Adipocyte (in vitro differentiated cells): ENCODE measurements at regions not wholly inside any gene's neighbourhood (a gene's known extent, or its start where the extent isn't known, plus 50 kb on each side); places are given as distances from the start of the nearest gene placed in this dataset.

Experiments
- DNase-seq: peaks from one replicate; pipeline ENCODE4 v3.0.0-alpha.2; 2015; ENCODE audit warnings: low read depth
- H3K27me3 ChIP-seq: replicated peaks from 2 replicates; pipeline ENCODE4 v1.7.0; 2013; ENCODE audit warnings: mild to moderate bottlenecking, low read length, moderate library complexity; ENCODE audit not compliant: control insufficient read depth, insufficient read depth
- H3K36me3 ChIP-seq: 2 replicates; pipeline ENCODE4 v1.7.0; 2013; ENCODE audit warnings: low read length, mild to moderate bottlenecking, moderate library complexity; ENCODE audit not compliant: control insufficient read depth, insufficient read depth, severe bottlenecking
- H3K4me1 ChIP-seq: 2 replicates; pipeline ENCODE4 v1.7.0; 2013; ENCODE audit warnings: mild to moderate bottlenecking, low read length, moderate library complexity; ENCODE audit not compliant: control insufficient read depth, insufficient read depth
- H3K4me3 ChIP-seq: 2 replicates; pipeline ENCODE4 v1.7.0; 2013; ENCODE audit warnings: mild to moderate bottlenecking, low read length, moderate library complexity
- H3K9ac ChIP-seq: 2 replicates; pipeline ENCODE4 v1.7.0; 2013; ENCODE audit warnings: mild to moderate bottlenecking, low read length, moderate library complexity
- H3K9me3 ChIP-seq: 2 replicates; pipeline ENCODE4 v1.7.0; 2013; ENCODE audit warnings: mild to moderate bottlenecking, low read length, moderate library complexity; ENCODE audit not compliant: control insufficient read depth

DNA sequence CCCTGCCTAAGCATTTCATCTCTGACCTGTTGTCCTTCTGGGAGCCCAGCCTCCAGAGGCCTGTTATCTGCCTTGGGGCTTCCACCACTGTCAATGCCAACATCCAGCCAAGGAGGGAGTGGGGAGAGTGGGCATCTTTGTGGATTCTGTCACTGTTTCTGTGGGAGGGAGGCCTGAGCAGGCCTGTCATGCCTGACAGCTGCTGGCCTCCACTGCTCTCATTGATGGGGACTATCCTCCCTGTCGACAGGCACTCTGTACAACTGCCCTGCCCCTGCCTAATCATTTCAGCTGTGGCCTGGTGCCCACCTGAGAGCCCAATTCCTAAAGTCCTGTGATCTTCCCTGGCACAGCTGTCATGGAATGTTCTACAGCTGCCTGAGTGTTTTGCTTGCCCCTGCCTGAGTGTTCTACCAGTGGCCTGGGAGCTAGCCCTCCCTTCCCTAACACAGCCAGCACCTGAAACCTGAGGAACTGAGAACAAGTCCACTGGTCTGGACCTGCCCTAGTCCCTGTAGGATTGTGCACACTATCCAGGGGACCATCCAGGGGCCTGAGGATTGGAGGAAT lies 145.3 kb downstream of the FAM83B start:
- no peaks in the 10 kb centered on the region for H3K36me3 ChIP-seq
- no peaks in the 10 kb centered on the region for H3K4me1 ChIP-seq
- H3K9me3 ChIP-seq, result peaks cover 11% of the 10 kb centered on the region
- no peak for DNase-seq
- H3K4me3 ChIP-seq, result no peak overlapping the region
- no peak overlapping the region for H3K9ac ChIP-seq
- no peaks in the 10 kb centered on the region for H3K27me3 ChIP-seq

DNA sequence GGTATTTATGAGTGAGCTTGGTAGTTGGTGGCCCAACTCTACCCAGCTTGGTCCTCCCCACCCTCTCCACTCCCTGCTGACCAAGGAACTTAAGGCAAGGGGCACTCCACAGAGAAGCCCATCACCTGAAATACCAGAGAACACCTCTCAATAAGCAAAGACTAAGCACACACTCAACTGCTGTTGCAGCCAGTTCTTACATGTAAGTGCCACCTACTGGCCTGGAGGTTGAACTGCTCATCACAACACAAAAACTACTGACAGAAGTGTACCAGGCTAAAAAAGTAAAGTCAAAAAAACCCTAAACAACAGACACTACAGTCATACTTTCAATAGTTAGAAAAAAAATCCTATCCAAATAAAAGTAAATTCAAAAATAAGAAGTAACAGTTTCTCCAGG lies 146.2 kb downstream of the FAM83B start:
- no peaks in the 10 kb centered on the region for H3K36me3 ChIP-seq
- no peak for DNase-seq
- H3K4me1 ChIP-seq, result no peaks in the 10 kb centered on the region
- H3K9ac ChIP-seq, result no peak overlapping the region
- H3K4me3 ChIP-seq, result no peak overlapping the region
- H3K27me3 ChIP-seq, result no peaks in the 10 kb centered on the region
- peaks cover 11% of the 10 kb centered on the region for H3K9me3 ChIP-seq

DNA sequence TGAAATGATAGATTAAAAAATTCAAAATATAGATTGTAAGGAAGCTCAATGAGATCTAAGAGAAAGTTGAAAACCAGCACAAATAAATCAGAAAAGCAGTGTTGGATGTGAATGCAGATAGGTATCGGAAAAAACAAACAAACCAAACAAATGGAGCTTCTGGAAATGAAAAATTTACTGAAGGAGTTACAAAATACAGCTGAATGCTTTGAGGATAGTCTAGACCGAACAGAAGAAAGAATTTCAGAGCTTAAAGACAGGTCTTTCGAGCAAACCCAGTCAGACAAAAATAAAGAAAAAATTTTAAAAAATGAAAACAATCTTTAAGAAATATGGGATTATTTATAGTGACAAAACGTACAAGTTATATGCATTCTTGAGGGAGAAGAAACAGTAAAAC lies 146.7 kb downstream of the FAM83B start:
- H3K9me3 ChIP-seq, result peaks cover 11% of the 10 kb centered on the region
- H3K4me3 ChIP-seq, result no peak overlapping the region
- no peaks in the 10 kb centered on the region for H3K27me3 ChIP-seq
- no peak overlapping the region for H3K9ac ChIP-seq
- DNase-seq, result no peak
- no peaks in the 10 kb centered on the region for H3K36me3 ChIP-seq
- no peaks in the 10 kb centered on the region for H3K4me1 ChIP-seq

- Histone ChIP-seq H3K9ac (no peak overlapping the region), H3K27me3 (no peaks in the 10 kb centered on the region), H3K4me3 (no peak overlapping the region), H3K36me3 (no peaks in the 10 kb centered on the region), H3K4me1 (no peaks in the 10 kb centered on the region), H3K9me3 (peaks cover 11% of the 10 kb centered on the region)
- DNase-seq, result no peak
These were observed 147.4 kb downstream of the FAM83B start for GRCh38 chr6:54993948-54994347.

GRCh38 chr6:54998576-54998975 lies 152.0 kb downstream of the FAM83B start:
- no peaks in the 10 kb centered on the region for H3K36me3 ChIP-seq
- no peaks in the 10 kb centered on the region for H3K27me3 ChIP-seq
- no peaks in the 10 kb centered on the region for H3K4me1 ChIP-seq
- no peak for DNase-seq
- H3K9me3 ChIP-seq, result peaks cover 11% of the 10 kb centered on the region
- no peak overlapping the region for H3K9ac ChIP-seq
- no peak overlapping the region for H3K4me3 ChIP-seq

DNA sequence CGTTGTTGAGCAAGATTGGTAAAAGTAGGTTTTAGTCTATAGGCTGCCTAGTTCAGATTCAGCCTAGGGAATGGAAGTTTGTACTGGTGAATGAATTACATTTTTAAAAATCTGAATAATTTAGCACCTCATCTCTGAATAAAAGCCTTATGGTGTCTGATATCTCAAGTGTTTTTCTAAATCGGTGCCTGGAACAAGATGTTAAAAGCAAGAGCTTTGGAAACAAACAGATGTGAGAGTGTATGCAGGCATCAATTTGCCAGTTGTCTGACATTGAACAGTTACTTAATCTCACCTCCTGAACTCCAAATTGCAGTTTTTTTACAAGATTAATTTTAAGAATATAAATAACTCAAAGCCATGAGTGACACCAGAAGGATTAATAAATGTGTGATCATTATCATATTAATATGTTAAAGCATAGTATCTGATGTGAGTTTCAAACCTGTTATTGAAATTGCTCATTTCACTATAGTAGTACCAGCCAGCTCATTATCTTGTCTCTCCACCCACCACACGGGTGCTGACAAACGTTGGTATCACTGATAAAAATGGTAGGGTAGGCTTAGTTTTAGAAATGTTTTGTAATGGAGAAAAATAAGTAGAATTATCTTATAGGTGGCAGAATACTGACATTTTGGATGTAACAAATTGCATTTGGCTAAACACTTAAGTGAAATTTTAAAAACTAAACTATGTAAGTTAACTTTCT lies 157.3 kb downstream of the FAM83B start:
- no peak overlapping the region for H3K4me3 ChIP-seq
- H3K27me3 ChIP-seq, result no peaks in the 10 kb centered on the region
- DNase-seq, result no peak
- no peak overlapping the region for H3K9ac ChIP-seq
- H3K36me3 ChIP-seq, result no peaks in the 10 kb centered on the region
- no peaks in the 10 kb centered on the region for H3K4me1 ChIP-seq
- no peaks in the 10 kb centered on the region for H3K9me3 ChIP-seq

DNA sequence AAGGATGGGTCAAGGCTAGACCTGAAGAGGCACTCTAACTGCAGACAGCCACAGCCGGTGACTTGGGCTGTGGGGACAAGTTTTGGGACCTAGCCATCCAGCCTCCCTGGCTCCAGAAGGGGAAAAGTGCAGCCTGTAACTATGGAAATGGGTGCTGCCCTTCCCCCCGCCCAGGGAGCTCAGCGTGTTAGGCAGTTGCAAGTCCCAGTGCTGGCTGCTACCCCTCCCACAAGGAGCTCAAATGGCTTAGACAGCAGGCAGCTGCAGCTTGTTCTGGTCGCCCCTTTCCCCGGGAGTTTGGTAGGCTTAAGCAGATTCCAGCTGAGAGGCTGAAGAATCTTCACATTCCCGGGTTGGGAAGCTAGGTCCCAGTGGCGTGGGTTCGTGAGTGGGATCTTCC lies 162.6 kb downstream of the FAM83B start:
- DNase-seq, result no peak

DNA sequence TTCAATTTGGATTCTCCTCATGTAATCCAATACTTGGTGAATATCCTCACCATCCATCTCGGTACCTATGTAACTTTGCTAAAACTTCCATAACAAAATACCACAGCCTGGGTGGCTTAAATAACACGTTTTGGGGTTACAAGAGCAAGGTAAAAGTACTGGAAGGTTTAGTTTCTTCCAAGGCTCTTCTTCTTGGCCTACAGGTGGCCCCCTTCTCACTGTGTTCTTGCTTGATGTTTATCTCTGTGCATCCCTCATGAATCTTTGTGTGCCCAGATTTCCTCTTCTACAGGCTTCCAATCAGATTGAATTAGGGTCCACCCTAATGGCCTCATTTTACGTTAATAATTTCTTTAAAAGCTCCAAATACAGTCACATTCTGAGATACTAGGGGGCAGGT lies 163.3 kb upstream of the HCRTR2 start:
- Histone ChIP-seq H3K4me1 (no peaks in the 10 kb centered on the region), H3K9me3 (no peaks in the 10 kb centered on the region), H3K36me3 (no peaks in the 10 kb centered on the region), H3K9ac (no peak overlapping the region), H3K4me3 (no peak overlapping the region), H3K27me3 (no peaks in the 10 kb centered on the region)
- no peak for DNase-seq

More for the DNA sequence above, 162.6 kb downstream of the FAM83B start:
- Histone ChIP-seq H3K9me3 (no peaks in the 10 kb centered on the region), H3K4me1 (no peaks in the 10 kb centered on the region), H3K9ac (no peak overlapping the region), H3K36me3 (no peaks in the 10 kb centered on the region), H3K4me3 (no peak overlapping the region), H3K27me3 (no peaks in the 10 kb centered on the region)

- no peak for DNase-seq
- no peaks in the 10 kb centered on the region for H3K9me3 ChIP-seq
- no peaks in the 10 kb centered on the region for H3K4me1 ChIP-seq
- no peaks in the 10 kb centered on the region for H3K36me3 ChIP-seq
- no peak overlapping the region for H3K4me3 ChIP-seq
- H3K27me3 ChIP-seq, result no peaks in the 10 kb centered on the region
- H3K9ac ChIP-seq, result no peak overlapping the region
These were observed 161.9 kb upstream of the HCRTR2 start for GRCh38 chr6:55012454-55012853.

DNA sequence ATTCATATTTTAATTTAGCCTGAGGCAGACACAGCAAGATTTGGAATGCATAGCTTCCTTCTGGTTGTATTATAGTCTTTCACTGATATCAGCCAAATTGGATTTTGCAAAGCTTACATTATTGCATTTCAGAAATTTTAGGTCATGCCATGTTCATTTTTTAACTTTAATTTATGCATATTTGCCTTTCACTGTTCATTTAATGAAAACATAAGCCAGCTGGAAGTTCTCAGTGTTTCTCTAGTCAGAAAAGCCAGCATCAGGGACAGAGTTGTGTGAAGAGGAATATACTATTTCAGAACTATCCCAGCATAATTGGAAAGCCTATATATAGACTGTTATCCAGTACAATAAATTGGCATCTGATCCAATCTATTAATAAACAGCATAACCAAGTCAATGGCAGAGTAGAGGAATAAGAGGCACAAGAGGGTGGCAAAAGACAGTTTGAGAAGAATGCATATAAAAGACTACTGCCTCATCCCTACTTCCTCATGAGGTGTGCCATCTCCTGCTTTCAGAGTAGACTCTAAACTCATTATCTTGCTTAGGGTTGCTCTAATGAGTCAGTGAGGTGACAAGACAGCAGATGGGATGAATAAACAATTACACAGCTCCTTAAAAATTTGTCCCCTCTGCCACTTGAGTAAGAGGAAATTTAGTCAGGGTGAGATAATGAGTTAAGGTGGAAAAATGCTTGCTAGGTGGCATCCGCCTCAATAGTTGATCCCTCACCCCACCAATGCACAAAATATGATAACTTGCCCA lies 159.8 kb upstream of the HCRTR2 start:
- H3K36me3 ChIP-seq, result no peaks in the 10 kb centered on the region
- no peaks in the 10 kb centered on the region for H3K4me1 ChIP-seq
- H3K9me3 ChIP-seq, result no peaks in the 10 kb centered on the region
- H3K4me3 ChIP-seq, result no peak overlapping the region
- peak; percentile 88 for DNase-seq
- H3K27me3 ChIP-seq, result no peaks in the 10 kb centered on the region
- H3K9ac ChIP-seq, result no peak overlapping the region

GRCh38 chr6:55016261-55016660 lies 158.1 kb upstream of the HCRTR2 start:
- no peak for DNase-seq
- Histone ChIP-seq H3K4me3 (no peak overlapping the region), H3K9ac (no peak overlapping the region), H3K9me3 (no peaks in the 10 kb centered on the region), H3K36me3 (no peaks in the 10 kb centered on the region), H3K4me1 (no peaks in the 10 kb centered on the region), H3K27me3 (no peaks in the 10 kb centered on the region)
